DND-41 (cell line): ENCODE measurements at regions not wholly inside any gene's neighbourhood (a gene's known extent, or its start where the extent isn't known, plus 50 kb on each side); places are given as distances from the start of the nearest gene placed in this dataset.
"Not testable (repeated sequence)": the region's sequence is repeated elsewhere in the genome, so short reads cannot be mapped to it uniquely, and the experiment has no call there.

Source experiments
- ATAC-seq: fragments of 200-7000 bp; cut with Tn5 transposase; 3 replicates; pipeline ENCODE4 v1.9.1; 2021; ENCODE audit warnings: low read depth; ENCODE audit not compliant: insufficient read depth
- DNase-seq: peaks from one replicate; pipeline ENCODE4 v3.0.0-alpha.2; 2020
- H2AFZ ChIP-seq: 2 replicates; pipeline ENCODE4 v1.6.0; 2012; ENCODE audit warnings: low read depth, low read length
- H3K27ac ChIP-seq: 2 replicates; pipeline ENCODE4 v1.5.1; 2012; ENCODE audit warnings: low read length, inconsistent platforms
- H3K27me3 ChIP-seq: fragments of 200-600 bp; sonication (generic); 2 replicates; pipeline ENCODE4 v1.6.0; 2012; ENCODE audit warnings: low read length, mild to moderate bottlenecking, inconsistent platforms; ENCODE audit not compliant: insufficient read depth, poor library complexity
- H3K36me3 ChIP-seq: 2 replicates; pipeline ENCODE4 v1.5.1; 2012; ENCODE audit warnings: low read length, inconsistent platforms; ENCODE audit not compliant: insufficient read depth
- H3K4me1 ChIP-seq: 2 replicates; pipeline ENCODE4 v1.5.1; 2012; ENCODE audit warnings: mild to moderate bottlenecking, low read length; ENCODE audit not compliant: insufficient read depth
- H3K4me2 ChIP-seq: 2 replicates; pipeline ENCODE4 v1.6.0; 2012; ENCODE audit warnings: mild to moderate bottlenecking, moderate library complexity, low read length, inconsistent platforms; ENCODE audit not compliant: insufficient read depth
- H3K4me3 ChIP-seq, 2 experiments: fragments of 200-600 bp in 1 of 2; shearing (Covaris generic) in 1 of 2; 2 replicates each; pipeline ENCODE4 v1.5.1; 2012 to 2016; ENCODE audit warnings: inconsistent platforms in 2 of 2, low read length in 2 of 2, mild to moderate bottlenecking in 2 of 2, low read depth in 1 of 2, moderate library complexity in 1 of 2
- H3K79me2 ChIP-seq: 2 replicates; pipeline ENCODE4 v1.6.0; 2012; ENCODE audit warnings: low read length, inconsistent platforms; ENCODE audit not compliant: insufficient read depth
- H3K9ac ChIP-seq: 2 replicates; pipeline ENCODE4 v1.6.0; 2012; ENCODE audit warnings: low read depth, mild to moderate bottlenecking, inconsistent platforms, low read length, moderate library complexity
- H3K9me3 ChIP-seq: 2 replicates; pipeline ENCODE4 v1.5.1; 2012; ENCODE audit warnings: low read length, moderate library complexity, mild to moderate bottlenecking, inconsistent platforms; ENCODE audit not compliant: insufficient read depth, severe bottlenecking
- H4K20me1 ChIP-seq: 2 replicates; pipeline ENCODE4 v1.6.0; 2012; ENCODE audit warnings: low read length; ENCODE audit not compliant: insufficient read depth
- CTCF ChIP-seq: IDR thresholded peaks from 2 replicates; pipeline ENCODE4 v1.5.1; 2012; ENCODE audit warnings: borderline replicate concordance, low read length, moderate library complexity, mild to moderate bottlenecking; ENCODE audit not compliant: poor library complexity, severe bottlenecking; ENCODE audit errors: extremely low read depth
- EZH2 ChIP-seq: IDR thresholded peaks from 3 replicates; pipeline ENCODE4 v1.6.1; 2012; ENCODE audit warnings: borderline replicate concordance, low read depth, mild to moderate bottlenecking, moderate library complexity, low read length, inconsistent platforms; ENCODE audit not compliant: severe bottlenecking

- H2AFZ ChIP-seq: no peak overlapping the region
- ATAC-seq (no peak), DNase-seq (no peak)
- H3K79me2 ChIP-seq: no peaks in the 10 kb centered on the region
- no peak overlapping the region for H3K4me2 ChIP-seq
- H3K9ac ChIP-seq: no peak overlapping the region
- H3K27me3 ChIP-seq: peaks cover 4% of the 10 kb centered on the region
- H3K36me3 ChIP-seq: no peaks in the 10 kb centered on the region
- H3K4me1 ChIP-seq: no peaks in the 10 kb centered on the region
- TF ChIP-seq EZH2: no peak
- no peak for TF ChIP-seq CTCF
- no peak overlapping the region for H3K4me3 ChIP-seq
- H3K9me3 ChIP-seq: no peaks in the 10 kb centered on the region
- no peaks in the 10 kb centered on the region for H4K20me1 ChIP-seq
- no peak overlapping the region for H3K27ac ChIP-seq
Observed at GRCh38 chr6:167237438-167238145, 53.5 kb upstream of the UNC93A start.

- Histone ChIP-seq H3K79me2 (no peaks in the 10 kb centered on the region), H3K9ac (no peak overlapping the region), H3K4me2 (no peak overlapping the region), H2AFZ (no peak overlapping the region), H3K27me3 (peaks cover 4% of the 10 kb centered on the region), H3K27ac (no peak overlapping the region), H3K4me1 (no peaks in the 10 kb centered on the region), H4K20me1 (no peaks in the 10 kb centered on the region), H3K36me3 (no peaks in the 10 kb centered on the region), H3K4me3 (no peak overlapping the region), H3K9me3 (no peaks in the 10 kb centered on the region)
- DNase-seq: no peak
- TF ChIP-seq EZH2 (no peak), CTCF (no peak)
- no peak for ATAC-seq
Observed at GRCh38 chr6:167238146-167238693, 52.9 kb upstream of the UNC93A start.

GRCh38 chr6:167238694-167239467, 52.2 kb upstream of the UNC93A start:
- DNase-seq (no peak), ATAC-seq (no peak)
- Histone ChIP-seq H2AFZ (no peak overlapping the region), H3K27me3 (peaks cover 4% of the 10 kb centered on the region), H3K27ac (no peak overlapping the region), H3K9ac (no peak overlapping the region), H3K4me1 (no peaks in the 10 kb centered on the region), H3K36me3 (no peaks in the 10 kb centered on the region), H3K9me3 (no peaks in the 10 kb centered on the region), H3K4me2 (no peak overlapping the region), H4K20me1 (no peaks in the 10 kb centered on the region), H3K79me2 (no peaks in the 10 kb centered on the region), H3K4me3 (no peak overlapping the region)
- TF ChIP-seq EZH2: no peak
- no peak for TF ChIP-seq CTCF

GRCh38 chr6:167239470-167239869, 51.6 kb upstream of the UNC93A start:
- H4K20me1 ChIP-seq, H3K36me3 ChIP-seq, DNase-seq, ATAC-seq, H2AFZ ChIP-seq, H3K9ac ChIP-seq, H3K9me3 ChIP-seq, H3K4me1 ChIP-seq, H3K4me3 ChIP-seq, H3K4me2 ChIP-seq, H3K79me2 ChIP-seq, H3K27ac ChIP-seq, H3K27me3 ChIP-seq: not testable (repeated sequence)
